GM19035 (cell line): ENCODE measurements at regions not wholly inside any gene's neighbourhood (a gene's known extent, or its start where the extent isn't known, plus 50 kb on each side); places are given as distances from the start of the nearest gene placed in this dataset.

Experiments used
- ATAC-seq: cut with Tn5 transposase; IDR thresholded peaks from one replicate; pipeline ENCODE4 v1.9.1; 2021; ENCODE audit not compliant: unreplicated experiment

- no peak for ATAC-seq
Measured at GRCh38 chr1:119298687-119299303, 69.8 kb upstream of the HAO2 start.

- ATAC-seq: no peak
Measured at GRCh38 chr1:119302011-119302410, 66.6 kb upstream of the HAO2 start.

GRCh38 chr1:119308130-119308700, 60.4 kb upstream of the HAO2 start:
- no peak for ATAC-seq

- ATAC-seq: no peak
Measured at GRCh38 chr1:119308806-119309205, 59.8 kb upstream of the HAO2 start.

- no peak for ATAC-seq
Measured at GRCh38 chr1:119310301-119310700, 58.3 kb upstream of the HAO2 start.

- ATAC-seq: no peak
Measured at GRCh38 chr1:119312500-119312899, 56.1 kb upstream of the HAO2 start.

- no peak for ATAC-seq
Measured at GRCh38 chr1:119314001-119314796, 54.4 kb upstream of the HAO2 start.

- ATAC-seq: no peak
Measured at GRCh38 chr1:119316870-119317416, 51.6 kb upstream of the HAO2 start.

GRCh38 chr1:119318466-119319309, 49.9 kb upstream of the HAO2 start:
- ATAC-seq: peak; percentile 88
